Suprapubic skin (tissue), 4 donors: ENCODE measurements at regions not wholly inside any gene's neighbourhood (a gene's known extent, or its start where the extent isn't known, plus 50 kb on each side); places are given as distances from the start of the nearest gene placed in this dataset.

Experiments
- DNase-seq, 2 donors: peaks; one replicate each; pipeline ENCODE4 v3.0.0-alpha.2; 2019; ENCODE audit warnings: low spot score in 2 of 2
- H3K27ac ChIP-seq: fragments of 200-600 bp; sonication (generic); one replicate; pipeline ENCODE4 v1.5.1; 2019
- H3K27me3 ChIP-seq: fragments of 200-600 bp; sonication (generic); one replicate; pipeline ENCODE4 v1.5.1; 2019
- H3K36me3 ChIP-seq: fragments of 200-600 bp; sonication (generic); one replicate; pipeline ENCODE4 v1.5.1; 2019
- H3K4me1 ChIP-seq: fragments of 200-600 bp; sonication (generic); one replicate; pipeline ENCODE4 v1.5.1; 2019
- H3K4me3 ChIP-seq: fragments of 200-600 bp; sonication (generic); one replicate; pipeline ENCODE4 v1.5.1; 2019; ENCODE audit warnings: mild to moderate bottlenecking
- H3K9me3 ChIP-seq: fragments of 200-600 bp; sonication (generic); one replicate; pipeline ENCODE4 v1.5.1; 2019
- EP300 ChIP-seq: sonication (generic); formaldehyde crosslinking; IDR thresholded peaks from one replicate; pipeline ENCODE4 v1.6.1; 2017; ENCODE audit warnings: antibody characterized with exemption
- POLR2A ChIP-seq, 2 donors: fragments of 450-650 bp; IDR thresholded peaks; one replicate each; pipeline ENCODE4 v1.6.1; 2017; ENCODE audit warnings: antibody characterized with exemption in 2 of 2, mild to moderate bottlenecking in 2 of 2, moderate library complexity in 2 of 2
- POLR2AphosphoS5 ChIP-seq, 3 donors: sonication (generic); formaldehyde crosslinking; IDR thresholded peaks; one replicate each; pipeline ENCODE4 v1.6.1; 2017; ENCODE audit warnings: antibody characterized with exemption in 3 of 3
- WGBS: methylation state at CpG from one replicate; pipeline ENCODE4 v1.1.5; 2018; 5-methylcytosine and 5-hydroxymethylcytosine counted together
- TF ChIP-seq, protein P1 (sequence below), 2 donors: fragments of 200-600 bp in 1 of 2; fragments of 450-650 bp in 1 of 2; sonication (generic) in 1 of 2; IDR thresholded peaks; one replicate each; pipeline ENCODE4 v1.5.1; 2016 to 2019; ENCODE audit warnings: antibody characterized with exemption in 2 of 2, mild to moderate bottlenecking in 1 of 2, moderate library complexity in 1 of 2

DNA sequence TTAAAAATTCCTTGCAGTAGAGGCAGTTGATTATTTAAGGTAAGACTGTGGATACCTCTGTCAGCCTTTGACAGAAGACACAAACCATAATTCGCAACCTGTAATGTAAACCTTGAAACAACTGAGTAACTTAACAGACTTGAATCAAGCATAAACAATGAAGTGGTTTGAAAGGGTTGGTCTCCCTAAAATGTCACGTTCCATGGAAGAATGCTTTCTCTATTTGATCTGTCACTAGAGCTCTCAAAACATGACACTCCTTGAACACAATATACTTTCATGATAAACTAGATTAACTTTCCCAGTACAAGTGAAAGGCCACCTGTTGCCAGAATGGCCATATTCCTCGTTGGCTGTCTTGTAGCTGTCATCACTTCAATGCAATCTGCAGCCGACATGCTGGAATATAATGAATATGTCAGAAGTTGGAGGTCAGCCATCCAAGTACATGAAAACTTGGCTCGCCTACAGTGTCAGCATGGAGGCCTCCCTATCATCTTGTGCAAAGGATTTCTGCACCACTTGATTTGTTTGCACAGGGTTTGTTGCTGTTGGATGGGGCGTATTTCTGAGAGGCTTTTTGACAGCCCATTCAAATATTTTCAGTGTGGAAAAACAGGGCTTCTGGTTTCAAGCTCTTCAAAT, 228.0 kb downstream of the TLE4 start:
- Histone ChIP-seq H3K27ac (no peak overlapping the region), H3K4me1 (no peaks in the 10 kb centered on the region), H3K9me3 (no peaks in the 10 kb centered on the region), H3K4me3 (no peak overlapping the region), H3K36me3 (no peaks in the 10 kb centered on the region), H3K27me3 (no peaks in the 10 kb centered on the region)
- TF ChIP-seq EP300 (no peak), POLR2AphosphoS5 (IDR thresholded peaks at IDR 0.05) (no peak), POLR2A (IDR thresholded peaks at IDR 0.05) (no peak)
- TF ChIP-seq, protein P1, sequence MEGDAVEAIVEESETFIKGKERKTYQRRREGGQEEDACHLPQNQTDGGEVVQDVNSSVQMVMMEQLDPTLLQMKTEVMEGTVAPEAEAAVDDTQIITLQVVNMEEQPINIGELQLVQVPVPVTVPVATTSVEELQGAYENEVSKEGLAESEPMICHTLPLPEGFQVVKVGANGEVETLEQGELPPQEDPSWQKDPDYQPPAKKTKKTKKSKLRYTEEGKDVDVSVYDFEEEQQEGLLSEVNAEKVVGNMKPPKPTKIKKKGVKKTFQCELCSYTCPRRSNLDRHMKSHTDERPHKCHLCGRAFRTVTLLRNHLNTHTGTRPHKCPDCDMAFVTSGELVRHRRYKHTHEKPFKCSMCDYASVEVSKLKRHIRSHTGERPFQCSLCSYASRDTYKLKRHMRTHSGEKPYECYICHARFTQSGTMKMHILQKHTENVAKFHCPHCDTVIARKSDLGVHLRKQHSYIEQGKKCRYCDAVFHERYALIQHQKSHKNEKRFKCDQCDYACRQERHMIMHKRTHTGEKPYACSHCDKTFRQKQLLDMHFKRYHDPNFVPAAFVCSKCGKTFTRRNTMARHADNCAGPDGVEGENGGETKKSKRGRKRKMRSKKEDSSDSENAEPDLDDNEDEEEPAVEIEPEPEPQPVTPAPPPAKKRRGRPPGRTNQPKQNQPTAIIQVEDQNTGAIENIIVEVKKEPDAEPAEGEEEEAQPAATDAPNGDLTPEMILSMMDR (IDR thresholded peaks at IDR 0.05), result no peak
- WGBS, result 36% methylated on average over 6 of the region's 6 CpGs
- DNase-seq, result no peak

DNA sequence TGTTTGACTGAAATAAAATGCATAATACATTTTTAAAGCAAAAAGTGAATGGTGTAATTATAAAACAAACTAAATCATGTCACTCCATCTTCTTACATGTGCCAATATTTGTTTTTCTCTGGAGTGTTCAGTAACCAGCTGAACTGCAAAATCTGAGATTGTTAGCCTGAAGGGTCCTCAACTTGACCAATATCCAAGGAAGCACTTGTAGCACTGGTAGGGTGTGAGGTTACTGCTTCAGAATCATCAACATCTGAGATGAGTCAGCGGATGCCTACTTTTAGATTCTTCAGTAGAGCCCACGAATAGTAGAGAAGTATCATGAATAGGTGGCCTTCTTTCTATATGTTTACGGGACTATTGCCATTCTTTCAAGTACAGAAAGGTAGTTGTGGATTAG, 226.7 kb downstream of the TLE4 start:
- no peaks in the 10 kb centered on the region for H3K36me3 ChIP-seq
- WGBS, result 97% methylated on average over 3 of the region's 3 CpGs
- no peak overlapping the region for H3K27ac ChIP-seq
- no peaks in the 10 kb centered on the region for H3K27me3 ChIP-seq
- DNase-seq, result no peak
- TF ChIP-seq POLR2AphosphoS5 (IDR thresholded peaks at IDR 0.05), result no peak
- TF ChIP-seq, protein P1 (IDR thresholded peaks at IDR 0.05), result no peak
- TF ChIP-seq POLR2A (IDR thresholded peaks at IDR 0.05), result no peak
- no peak for TF ChIP-seq EP300
- no peak overlapping the region for H3K4me3 ChIP-seq
- no peaks in the 10 kb centered on the region for H3K4me1 ChIP-seq
- no peaks in the 10 kb centered on the region for H3K9me3 ChIP-seq

DNA sequence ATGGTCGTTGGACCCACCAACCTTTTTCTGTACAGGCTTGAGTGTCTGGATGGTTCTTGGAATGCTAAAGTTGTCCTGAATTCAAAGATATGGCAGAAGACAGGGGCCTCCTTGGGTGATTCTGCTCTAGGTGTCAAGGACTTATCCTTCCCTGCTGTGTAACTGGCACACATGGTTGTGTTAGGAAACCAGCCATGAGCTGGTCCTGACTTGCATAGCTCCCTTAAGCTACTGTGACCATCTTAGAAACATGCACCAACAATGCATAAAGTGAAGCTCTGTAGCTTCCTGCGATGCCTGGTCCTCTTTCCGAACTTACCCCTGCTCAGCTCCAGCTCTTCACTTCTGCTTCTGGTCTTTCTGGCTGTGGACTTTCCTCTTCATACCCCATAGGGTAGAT, 224.6 kb downstream of the TLE4 start:
- Histone ChIP-seq H3K27ac (no peak overlapping the region), H3K9me3 (no peaks in the 10 kb centered on the region), H3K4me3 (no peak overlapping the region), H3K36me3 (no peaks in the 10 kb centered on the region), H3K4me1 (no peaks in the 10 kb centered on the region), H3K27me3 (no peaks in the 10 kb centered on the region)
- WGBS, result 46% methylated on average over 3 of the region's 3 CpGs
- TF ChIP-seq EP300, result no peak
- no peak for TF ChIP-seq POLR2A (IDR thresholded peaks at IDR 0.05)
- TF ChIP-seq, protein P1 (IDR thresholded peaks at IDR 0.05), result no peak
- no peak for DNase-seq

DNA sequence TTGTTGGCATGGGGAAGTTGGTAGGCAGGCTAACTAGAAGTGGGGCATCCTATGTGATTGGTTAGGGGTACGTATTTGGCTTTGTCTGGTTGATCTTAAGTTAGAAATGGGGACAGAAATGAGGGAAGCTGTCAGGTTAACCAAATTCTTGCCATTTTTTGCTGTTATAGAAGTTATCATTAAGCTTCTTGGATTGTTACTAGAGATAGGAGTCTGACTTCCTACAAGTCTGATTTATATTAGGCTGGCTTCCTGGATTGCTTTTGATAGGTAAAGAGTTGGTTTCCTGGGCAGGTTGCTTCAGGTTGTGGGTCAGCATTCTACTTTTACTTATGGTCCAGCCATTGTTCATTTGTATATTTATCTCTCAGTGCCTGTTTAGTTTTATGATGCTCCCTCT, 216.9 kb downstream of the TLE4 start:
- WGBS, result 88% methylated on average over 1 of the region's 1 CpG
- Histone ChIP-seq H3K27ac (no peak overlapping the region), H3K4me1 (no peaks in the 10 kb centered on the region), H3K27me3 (no peaks in the 10 kb centered on the region), H3K4me3 (no peak overlapping the region), H3K9me3 (no peaks in the 10 kb centered on the region), H3K36me3 (no peaks in the 10 kb centered on the region)
- TF ChIP-seq EP300 (no peak), POLR2A (IDR thresholded peaks at IDR 0.05) (no peak), POLR2AphosphoS5 (IDR thresholded peaks at IDR 0.05) (no peak)
- TF ChIP-seq, protein P1 (IDR thresholded peaks at IDR 0.05), result no peak
- no peak for DNase-seq

DNA sequence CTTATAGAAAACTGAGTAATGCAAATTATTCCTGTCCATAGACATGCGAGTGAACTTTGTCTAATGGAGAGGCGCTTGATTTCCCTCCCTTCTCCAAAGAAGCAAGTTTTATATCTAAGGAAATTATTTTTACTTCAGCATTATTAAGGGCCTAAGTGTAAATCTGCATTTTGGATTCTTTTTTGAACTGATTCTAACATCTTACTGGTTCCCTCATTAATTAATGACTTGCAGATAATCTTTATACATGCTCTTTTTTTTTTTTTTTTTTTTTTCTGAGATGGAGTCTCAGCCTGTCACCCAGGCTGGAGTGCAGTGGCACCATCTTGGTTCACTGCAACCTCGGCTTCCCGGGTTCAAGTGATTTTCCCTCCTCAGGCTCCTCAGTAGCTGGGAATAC, 209.5 kb downstream of the TLE4 start:
- Histone ChIP-seq H3K27me3 (no peaks in the 10 kb centered on the region), H3K9me3 (no peaks in the 10 kb centered on the region), H3K27ac (no peak overlapping the region), H3K36me3 (no peaks in the 10 kb centered on the region), H3K4me3 (no peak overlapping the region), H3K4me1 (no peaks in the 10 kb centered on the region)
- no peak for TF ChIP-seq EP300
- no peak for TF ChIP-seq POLR2AphosphoS5 (IDR thresholded peaks at IDR 0.05)
- TF ChIP-seq POLR2A (IDR thresholded peaks at IDR 0.05), result no peak
- TF ChIP-seq, protein P1 (IDR thresholded peaks at IDR 0.05), result no peak
- no peak for DNase-seq
- WGBS, result 93% methylated on average over 4 of the region's 4 CpGs
